HG02973 (cell line): ENCODE measurements at regions not wholly inside any gene's neighbourhood (a gene's known extent, or its start where the extent isn't known, plus 50 kb on each side); places are given as distances from the start of the nearest gene placed in this dataset.
"Not testable (repeated sequence)": the region's sequence is repeated elsewhere in the genome, so short reads cannot be mapped to it uniquely, and the experiment has no call there.

Experiments
- ATAC-seq: cut with Tn5 transposase; IDR thresholded peaks from one replicate; pipeline ENCODE4 v1.9.1; 2021; ENCODE audit warnings: moderate library complexity; ENCODE audit not compliant: unreplicated experiment

GRCh38 chr15:66882251-66883020 lies 180.4 kb downstream of the SMAD6 start:
- no peak for ATAC-seq

- no peak for ATAC-seq
Observed at GRCh38 chr15:66883284-66883911, 181.4 kb downstream of the SMAD6 start.

- ATAC-seq = no peak
Observed at GRCh38 chr15:66884115-66884622, 181.2 kb upstream of the SMAD3 start.

- no peak for ATAC-seq
Observed at GRCh38 chr15:66884661-66885237, 180.7 kb upstream of the SMAD3 start.

GRCh38 chr15:66885281-66885915 lies 180.0 kb upstream of the SMAD3 start:
- ATAC-seq = no peak

- ATAC-seq = no peak
Observed at GRCh38 chr15:66886241-66886675, 179.1 kb upstream of the SMAD3 start.

GRCh38 chr15:66886686-66887273 lies 178.6 kb upstream of the SMAD3 start:
- ATAC-seq = no peak

GRCh38 chr15:66889298-66889697 lies 176.1 kb upstream of the SMAD3 start:
- ATAC-seq = not testable (repeated sequence)

GRCh38 chr15:66891776-66892175 lies 173.6 kb upstream of the SMAD3 start:
- no peak for ATAC-seq

- no peak for ATAC-seq
Observed at GRCh38 chr15:66893294-66893693, 172.1 kb upstream of the SMAD3 start.

GRCh38 chr15:66894363-66894762 lies 171.0 kb upstream of the SMAD3 start:
- no peak for ATAC-seq

GRCh38 chr15:66894986-66895780 lies 170.2 kb upstream of the SMAD3 start:
- ATAC-seq = no peak

GRCh38 chr15:66895794-66896453 lies 169.5 kb upstream of the SMAD3 start:
- no peak for ATAC-seq

GRCh38 chr15:66896611-66897010 lies 168.8 kb upstream of the SMAD3 start:
- ATAC-seq = no peak

GRCh38 chr15:66897416-66897815 lies 168.0 kb upstream of the SMAD3 start:
- no peak for ATAC-seq

- ATAC-seq = no peak
Observed at GRCh38 chr15:66897971-66898370, 167.4 kb upstream of the SMAD3 start.

GRCh38 chr15:66898656-66899386 lies 166.6 kb upstream of the SMAD3 start:
- no peak for ATAC-seq

GRCh38 chr15:66899555-66900350 lies 165.6 kb upstream of the SMAD3 start:
- no peak for ATAC-seq
